NOMO-1 treated with DMSO at 0.1 percent for 48 hours (cell line): ENCODE measurements at regions not wholly inside any gene's neighbourhood (a gene's known extent, or its start where the extent isn't known, plus 50 kb on each side); places are given as distances from the start of the nearest gene placed in this dataset.

Source experiments
- DNase-seq: peaks from one replicate; lab custom pipeline; 2025; ENCODE audit not compliant: unreplicated experiment; lab: John Stamatoyannopoulos, UW

GRCh38 chr12:78580296-78580695 lies 284.3 kb upstream of the SYT1 start:
- no peak for DNase-seq

- no peak for DNase-seq
These were observed 279.9 kb upstream of the SYT1 start for GRCh38 chr12:78584695-78585094.

- DNase-seq, result no peak
These were observed 279.4 kb upstream of the SYT1 start for GRCh38 chr12:78585132-78585531.

- DNase-seq, result no peak
These were observed 277.8 kb upstream of the SYT1 start for GRCh38 chr12:78586790-78587189.

GRCh38 chr12:78599366-78599765 lies 265.2 kb upstream of the SYT1 start:
- no peak for DNase-seq

- no peak for DNase-seq
These were observed 264.0 kb upstream of the SYT1 start for GRCh38 chr12:78600541-78600940.

GRCh38 chr12:78611504-78611903 lies 253.1 kb upstream of the SYT1 start:
- DNase-seq, result no peak

GRCh38 chr12:78612190-78612589 lies 252.4 kb upstream of the SYT1 start:
- no peak for DNase-seq

GRCh38 chr12:78617683-78618082 lies 246.9 kb upstream of the SYT1 start:
- no peak for DNase-seq

- DNase-seq, result no peak
These were observed 241.9 kb upstream of the SYT1 start for GRCh38 chr12:78622529-78623195.

GRCh38 chr12:78628491-78629100 lies 236.0 kb upstream of the SYT1 start:
- no peak for DNase-seq

- peak; percentile 92 for DNase-seq
These were observed 228.2 kb upstream of the SYT1 start for GRCh38 chr12:78636231-78636855.

- no peak for DNase-seq
These were observed 222.6 kb upstream of the SYT1 start for GRCh38 chr12:78641837-78642423.

- DNase-seq, result no peak
These were observed 218.6 kb upstream of the SYT1 start for GRCh38 chr12:78645956-78646355.

- no peak for DNase-seq
These were observed 212.8 kb upstream of the SYT1 start for GRCh38 chr12:78651755-78652154.

GRCh38 chr12:78666584-78666983 lies 198.0 kb upstream of the SYT1 start:
- no peak for DNase-seq

GRCh38 chr12:78671295-78671694 lies 193.3 kb upstream of the SYT1 start:
- DNase-seq, result no peak

GRCh38 chr12:78672033-78672432 lies 192.5 kb upstream of the SYT1 start:
- DNase-seq, result no peak

GRCh38 chr12:78674311-78675090 lies 190.1 kb upstream of the SYT1 start:
- no peak for DNase-seq

GRCh38 chr12:78680596-78680995 lies 184.0 kb upstream of the SYT1 start:
- no peak for DNase-seq

GRCh38 chr12:78683031-78683430 lies 181.5 kb upstream of the SYT1 start:
- no peak for DNase-seq
